CD4-positive, alpha-beta T cell treated with Interleukin-2 at 100 ng/mL for 4 hours (primary cell): ENCODE measurements at regions not wholly inside any gene's neighbourhood (a gene's known extent, or its start where the extent isn't known, plus 50 kb on each side); places are given as distances from the start of the nearest gene placed in this dataset.

ENCODE experiments used
- DNase-seq: peaks from one replicate; pipeline ENCODE4 v3.0.0-alpha.2; 2020; ENCODE audit warnings: low spot score

GRCh38 chr15:26182441-26182840, 319.3 kb upstream of the ATP10A start:
- DNase-seq: no peak

DNA sequence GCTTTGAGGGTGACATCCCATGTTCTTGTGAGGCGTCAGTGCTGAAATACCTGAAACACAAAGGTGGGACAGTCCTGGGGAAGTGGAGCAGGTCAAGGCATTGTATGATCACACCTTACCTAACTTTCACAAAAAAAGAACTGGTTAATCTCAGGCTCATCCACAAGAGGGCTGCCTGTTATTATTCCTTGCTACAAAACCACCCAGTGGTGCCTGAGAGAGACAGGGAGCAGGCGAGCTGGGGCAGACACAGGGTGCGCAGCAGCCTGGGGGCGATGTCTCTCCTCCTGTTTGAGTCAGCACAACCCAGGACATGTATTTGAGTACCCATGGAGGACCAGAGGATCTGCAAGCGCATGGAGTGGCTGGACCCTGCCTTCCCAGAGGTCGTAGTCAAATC, 316.8 kb upstream of the ATP10A start:
- no peak for DNase-seq

DNA sequence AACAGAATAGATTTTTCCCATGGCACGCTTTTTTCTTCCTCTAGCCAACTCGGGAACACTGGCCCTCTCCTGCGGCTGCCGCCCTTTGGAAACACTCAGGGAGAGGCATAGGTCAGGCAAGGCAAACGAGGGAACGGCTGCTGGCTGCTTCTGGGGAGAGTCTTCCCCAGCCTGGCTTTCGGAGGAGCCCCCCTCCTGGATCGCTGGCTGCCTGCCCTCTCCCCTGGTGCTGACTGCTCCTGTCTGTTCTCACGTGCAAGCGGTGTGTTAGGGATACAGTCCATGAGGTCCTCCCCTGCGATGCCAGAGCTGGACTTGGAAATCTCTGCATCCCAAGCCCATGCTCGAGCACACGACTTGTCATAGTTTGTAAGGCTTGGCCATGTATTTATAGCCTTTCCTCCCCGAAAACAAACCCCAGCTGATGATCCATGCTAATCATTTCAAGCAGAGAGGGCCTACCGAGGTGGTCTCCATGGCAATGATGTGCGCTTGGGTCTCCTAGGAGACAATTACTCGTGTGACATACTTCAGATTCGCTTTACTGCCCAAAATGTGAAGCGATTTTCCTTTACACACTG, 315.6 kb upstream of the ATP10A start:
- DNase-seq: no peak

DNA sequence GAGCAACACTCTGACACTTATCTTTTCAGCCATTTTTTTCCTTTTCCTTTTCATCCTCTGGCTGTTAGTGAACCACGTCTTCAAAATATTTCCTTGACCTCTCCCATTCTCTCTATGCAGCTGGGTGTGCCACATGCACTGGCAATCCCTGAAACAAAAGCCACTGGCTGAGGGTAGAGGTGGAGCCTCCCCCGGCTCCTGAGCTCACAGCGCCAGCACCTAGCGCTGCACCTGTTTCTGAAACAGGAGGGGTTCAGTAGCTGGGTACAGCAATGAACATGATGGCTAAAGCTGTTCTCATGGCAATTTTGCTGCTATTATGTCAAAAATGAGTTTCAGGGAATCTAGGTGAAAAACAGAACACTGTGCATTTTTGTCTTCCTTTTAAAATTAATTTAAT, 314.7 kb upstream of the ATP10A start:
- no peak for DNase-seq

GRCh38 chr15:26176831-26177230, 313.7 kb upstream of the ATP10A start:
- DNase-seq: no peak

GRCh38 chr15:26171266-26171665, 308.1 kb upstream of the ATP10A start:
- DNase-seq: no peak

DNA sequence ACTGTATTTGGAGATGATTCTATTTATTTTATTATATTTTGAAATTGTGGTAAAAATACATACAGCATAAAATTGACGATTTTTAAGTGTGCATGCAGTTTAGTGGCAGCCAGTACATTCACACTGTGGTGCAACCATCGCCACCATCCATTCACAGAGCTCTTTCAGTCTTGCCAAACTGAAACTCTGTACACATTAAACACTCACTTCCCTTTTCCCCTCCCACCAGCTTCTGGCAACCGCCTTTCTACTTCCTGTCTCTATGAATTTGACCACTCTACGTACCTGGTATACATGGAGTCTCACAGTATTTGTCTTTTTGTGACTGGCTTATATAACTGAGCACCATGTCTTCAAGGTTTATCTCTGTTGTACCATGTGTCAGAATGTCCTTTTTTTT, 303.3 kb upstream of the ATP10A start:
- DNase-seq: no peak

DNA sequence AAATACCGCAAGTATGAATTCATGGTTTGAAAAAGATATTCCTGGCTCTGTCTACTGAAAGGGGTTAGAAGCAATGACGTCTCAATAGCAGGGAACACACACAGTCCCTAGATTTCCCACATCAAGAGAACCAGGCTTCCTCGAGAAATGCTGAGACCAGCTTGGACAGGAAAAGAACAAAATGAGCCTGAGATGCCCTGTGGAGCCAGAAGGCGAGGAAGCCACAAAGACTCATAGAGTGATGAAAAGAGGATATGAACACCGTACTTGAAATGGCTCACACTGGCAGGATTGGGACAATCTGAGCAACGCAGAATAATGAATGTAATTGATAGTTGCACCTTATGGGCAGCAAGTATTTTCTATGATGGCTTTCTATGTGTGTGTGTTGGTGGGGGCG, 302.4 kb upstream of the ATP10A start:
- no peak for DNase-seq

DNA sequence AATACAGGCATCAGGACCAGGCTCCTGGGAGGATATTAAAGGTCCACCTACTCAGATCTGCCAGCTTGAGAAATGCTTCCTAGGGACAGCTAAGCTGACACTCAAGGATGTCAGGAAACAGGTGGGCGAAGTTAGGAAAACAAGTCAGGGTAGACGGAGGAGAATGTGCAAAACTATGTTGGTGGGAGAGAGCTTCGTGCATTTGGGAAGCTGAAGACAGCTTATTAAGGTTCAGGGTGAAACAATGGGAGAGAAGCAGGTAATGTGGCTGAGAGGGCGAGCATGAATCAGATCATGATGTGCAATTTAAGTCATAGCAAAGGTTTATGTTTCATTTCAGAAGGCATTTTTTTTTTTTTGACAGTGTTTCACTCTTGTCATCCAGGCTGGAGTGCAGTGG, 297.2 kb upstream of the ATP10A start:
- no peak for DNase-seq

- DNase-seq: no peak
Measured at GRCh38 chr15:26158176-26158575, 295.0 kb upstream of the ATP10A start.

DNA sequence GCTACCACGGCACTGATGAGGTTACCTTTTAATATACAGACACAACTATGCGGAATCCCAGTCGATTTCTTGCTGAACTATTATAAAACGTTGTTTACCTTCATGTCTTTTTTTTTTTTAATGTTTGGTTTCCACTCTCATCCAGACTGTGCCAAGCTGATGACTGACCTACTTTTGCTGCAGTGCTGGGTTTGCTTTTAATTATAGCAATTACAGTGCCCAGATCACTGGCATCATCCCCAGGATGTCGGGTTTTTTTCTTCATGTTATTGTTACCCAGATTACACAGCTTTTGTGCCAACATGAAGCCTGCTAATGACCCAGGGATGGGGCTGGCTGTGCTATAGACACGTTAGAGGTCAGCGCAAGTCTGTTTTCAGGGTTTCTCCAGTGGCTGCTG, 294.0 kb upstream of the ATP10A start:
- no peak for DNase-seq

- no peak for DNase-seq
Measured at GRCh38 chr15:26156051-26156450, 292.9 kb upstream of the ATP10A start.

- DNase-seq: no peak
Measured at GRCh38 chr15:26148156-26148860, 285.2 kb upstream of the ATP10A start.

- DNase-seq: no peak
Measured at GRCh38 chr15:26146202-26146601, 283.1 kb upstream of the ATP10A start.

- no peak for DNase-seq
Measured at GRCh38 chr15:26145796-26146195, 282.7 kb upstream of the ATP10A start.

DNA sequence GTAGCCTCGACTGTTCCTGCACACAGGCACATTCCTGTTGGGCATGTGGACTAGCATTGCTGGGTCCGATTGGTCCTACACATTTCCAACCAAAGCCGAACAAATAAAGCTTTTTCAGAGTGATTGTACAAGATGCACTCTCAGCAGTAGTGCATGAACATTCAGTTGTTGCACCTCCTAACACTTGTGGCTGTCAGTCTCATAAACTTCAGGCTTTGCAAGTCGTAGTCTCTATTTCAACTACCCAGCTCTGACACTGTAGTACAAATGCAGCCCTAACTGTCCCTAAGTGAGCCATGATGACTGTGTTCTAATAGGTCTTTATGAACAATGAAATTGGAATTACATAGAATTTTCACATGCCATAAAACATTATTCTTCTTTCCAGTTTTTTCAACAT, 281.7 kb upstream of the ATP10A start:
- no peak for DNase-seq

DNA sequence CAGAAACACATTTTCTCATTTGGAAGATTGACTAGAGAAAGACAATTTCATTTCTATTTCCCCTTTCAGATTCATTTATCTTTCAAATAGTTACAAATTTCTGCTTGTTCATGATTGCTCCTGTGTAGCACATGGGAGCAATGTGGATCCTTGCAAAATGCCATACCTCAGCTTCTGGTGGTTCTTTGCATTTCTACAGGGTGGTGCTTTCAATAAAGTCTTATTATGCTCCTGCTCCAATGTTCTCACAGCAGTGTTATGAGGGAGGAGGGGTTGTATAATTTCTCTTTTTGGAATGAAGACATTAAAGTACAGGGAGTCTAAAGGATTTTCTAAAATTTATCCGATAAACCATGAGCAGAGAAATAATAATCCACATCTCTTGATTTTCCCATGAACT, 280.1 kb upstream of the ATP10A start:
- no peak for DNase-seq

- no peak for DNase-seq
Measured at GRCh38 chr15:26134812-26135211, 271.7 kb upstream of the ATP10A start.

- DNase-seq: no peak
Measured at GRCh38 chr15:26134152-26134551, 271.0 kb upstream of the ATP10A start.

DNA sequence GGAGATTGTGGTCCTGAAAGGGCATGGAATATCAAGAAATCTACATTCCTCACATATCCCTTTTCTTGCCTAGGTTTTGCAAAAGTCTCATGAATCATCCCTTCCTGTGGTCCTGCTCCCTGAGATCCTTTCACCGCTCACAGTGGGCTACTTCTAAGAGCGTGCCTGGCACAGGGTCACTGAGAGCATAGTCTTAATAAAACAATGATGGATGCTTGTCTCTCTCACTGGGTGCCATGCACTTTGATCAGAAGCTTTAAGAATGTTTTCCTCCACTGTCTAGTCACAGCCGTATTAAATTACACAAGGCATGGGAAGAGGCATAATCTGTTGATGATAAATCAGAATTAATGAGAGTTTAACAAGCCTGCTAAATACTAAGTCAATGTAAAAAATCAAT, 269.7 kb upstream of the ATP10A start:
- no peak for DNase-seq

- DNase-seq: no peak
Measured at GRCh38 chr15:26129852-26130251, 266.7 kb upstream of the ATP10A start.

DNA sequence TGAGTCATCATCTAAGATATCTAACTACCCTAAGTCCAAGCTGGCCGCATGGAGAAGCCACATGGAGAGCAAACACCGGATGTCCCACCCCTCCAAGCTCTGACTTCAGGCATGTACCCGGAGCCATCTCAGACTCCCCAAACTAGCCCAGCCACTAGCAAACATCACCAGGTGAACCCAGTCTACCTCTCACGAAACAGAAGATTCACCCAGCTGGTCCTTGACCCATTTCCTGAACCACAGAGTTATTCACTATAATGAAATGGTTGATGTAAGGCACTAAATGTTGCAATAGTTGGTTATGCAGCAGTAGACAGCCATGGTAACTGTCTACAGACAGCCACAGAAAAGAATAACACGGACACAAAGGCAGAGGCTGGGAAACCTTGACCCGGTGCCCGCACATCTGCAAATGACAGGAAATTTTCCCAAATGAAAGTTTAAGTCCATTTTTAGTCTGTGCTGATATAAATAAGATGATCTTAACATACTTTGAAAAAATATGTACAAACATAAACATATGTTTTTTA, 265.5 kb upstream of the ATP10A start:
- no peak for DNase-seq

GRCh38 chr15:26126819-26127387, 263.8 kb upstream of the ATP10A start:
- DNase-seq: no peak

GRCh38 chr15:26126070-26126469, 262.9 kb upstream of the ATP10A start:
- DNase-seq: no peak
